H1 (cell line): ENCODE measurements at regions not wholly inside any gene's neighbourhood (a gene's known extent, or its start where the extent isn't known, plus 50 kb on each side); places are given as distances from the start of the nearest gene placed in this dataset.

Experiments
- CTCF ChIA-PET: fragments of 300-600 bp; sonication (Branson Sonifier 250); formaldehyde crosslinking; loops from one replicate; lab custom pipeline; 2021; ENCODE audit not compliant: partially characterized antibody; lab: Charles Lee
- POLR2A ChIA-PET: fragments of 300-600 bp; sonication (Branson Sonifier 250); formaldehyde crosslinking; loops from one replicate; lab custom pipeline; 2021; ENCODE audit warnings: inconsistent platforms; ENCODE audit not compliant: partially characterized antibody; lab: Charles Lee
- DNase-seq, 2 experiments: peaks; one replicate each; pipeline versions ENCODE4 v3.0.0 to v3.0.0-alpha.2; 2010 to 2022; ENCODE audit warnings: low spot score in 2 of 2, low read depth in 1 of 2, mixed read lengths in 1 of 2
- FAIRE-seq: peaks from 2 replicates; lab custom pipeline; 2011; peaks lifted over from hg19 to GRCh38; lab: Jason Lieb, UNC
- H2AFZ ChIP-seq: 2 replicates; pipeline ENCODE4 v1.8.1; 2012; ENCODE audit warnings: low read length, inconsistent platforms
- H2AK5ac ChIP-seq: 2 replicates; pipeline ENCODE4 v1.6.1; 2013; ENCODE audit warnings: low read depth, low read length
- H2BK120ac ChIP-seq: replicated peaks from 2 replicates; pipeline ENCODE3; 2013; ENCODE audit warnings: low read depth, low read length, inconsistent platforms
- H2BK12ac ChIP-seq: 2 replicates; pipeline ENCODE4 v1.6.1; 2013; ENCODE audit warnings: low read depth, low read length
- H2BK15ac ChIP-seq: 2 replicates; pipeline ENCODE4 v1.6.1; 2013; ENCODE audit warnings: low read length
- H2BK20ac ChIP-seq: 2 replicates; pipeline ENCODE4 v1.6.1; 2013; ENCODE audit warnings: low read length
- H2BK5ac ChIP-seq: 2 replicates; pipeline ENCODE4 v1.6.1; 2013; ENCODE audit warnings: low read depth, low read length
- H3K14ac ChIP-seq: 2 replicates; pipeline ENCODE4 v1.6.1; 2013; ENCODE audit warnings: inconsistent platforms; ENCODE audit not compliant: insufficient read length
- H3K18ac ChIP-seq: 2 replicates; pipeline ENCODE4 v1.6.1; 2013; ENCODE audit warnings: low read length; ENCODE audit errors: extremely low read depth
- H3K23ac ChIP-seq: 2 replicates; pipeline ENCODE4 v1.6.1; 2013; ENCODE audit warnings: inconsistent platforms; ENCODE audit not compliant: insufficient read length
- H3K23me2 ChIP-seq: 2 replicates; pipeline ENCODE4 v1.6.1; 2013; ENCODE audit warnings: low read depth, low read length
- H3K27ac ChIP-seq: 2 replicates; pipeline ENCODE4 v1.6.1; 2011; ENCODE audit warnings: low read depth, low read length, inconsistent platforms
- H3K27me3 ChIP-seq, 4 experiments: replicated peaks in 1 of 4; 1 replicate in 1 of 4; 2 replicates in 3 of 4; pipeline versions ENCODE4 v1.6.1 to v1.8.1; 2011 to 2013; ENCODE audit warnings: low read length in 3 of 4, mild to moderate bottlenecking in 3 of 4, inconsistent platforms in 2 of 4, mixed read lengths in 2 of 4, moderate library complexity in 1 of 4; ENCODE audit not compliant: control insufficient read depth in 3 of 4, insufficient read depth in 3 of 4; ENCODE audit errors: extremely low read depth in 1 of 4
- H3K36me3 ChIP-seq, 4 experiments: 2 replicates each; pipeline versions ENCODE4 v1.6.1 to v1.8.1; 2011 to 2013; ENCODE audit warnings: mild to moderate bottlenecking in 4 of 4, low read length in 3 of 4, moderate library complexity in 2 of 4, control low read depth in 1 of 4, inconsistent platforms in 1 of 4; ENCODE audit not compliant: insufficient read depth in 4 of 4, control insufficient read depth in 2 of 4
- H3K4ac ChIP-seq: replicated peaks from 2 replicates; pipeline ENCODE3; 2013; ENCODE audit warnings: low read length, low read depth, mixed read lengths, inconsistent platforms; ENCODE audit not compliant: insufficient read length
- H3K4me1 ChIP-seq, 4 experiments: replicated peaks in 1 of 4; 1 replicate in 1 of 4; 2 replicates in 3 of 4; pipeline versions ENCODE4 v1.6.1 to v1.8.1; 2011 to 2013; ENCODE audit warnings: low read length in 3 of 4, inconsistent platforms in 2 of 4, mixed read lengths in 1 of 4; ENCODE audit not compliant: insufficient read depth in 4 of 4, control insufficient read depth in 3 of 4
- H3K4me2 ChIP-seq, 2 experiments: 2 replicates each; pipeline versions ENCODE4 v1.6.1 to v1.8.1; 2011 to 2013; ENCODE audit warnings: low read depth in 2 of 2, low read length in 2 of 2, control low read depth in 1 of 2, inconsistent platforms in 1 of 2, mild to moderate bottlenecking in 1 of 2; ENCODE audit not compliant: insufficient read depth in 1 of 2
- H3K4me3 ChIP-seq, 4 experiments: fragments of 200-600, 300-600 bp in 1 of 4; sonication (generic), shearing (Covaris generic), sonication (Bioruptor Twin) in 1 of 4; 2 replicates each; pipeline versions ENCODE4 v1.5.1 to v1.8.1; 2011 to 2016; ENCODE audit warnings: low read length in 4 of 4, low read depth in 3 of 4, control low read depth in 2 of 4, inconsistent platforms in 2 of 4, mild to moderate bottlenecking in 2 of 4, mixed read lengths in 1 of 4, moderate library complexity in 1 of 4; ENCODE audit not compliant: insufficient read depth in 2 of 4; ENCODE audit errors: extremely low read depth in 1 of 4
- H3K56ac ChIP-seq: replicated peaks from 2 replicates; pipeline ENCODE3; 2013; ENCODE audit warnings: low read depth, mild to moderate bottlenecking, mixed read lengths, low read length, inconsistent platforms; ENCODE audit not compliant: insufficient read length
- H3K79me1 ChIP-seq: 2 replicates; pipeline ENCODE4 v1.6.1; 2013; ENCODE audit warnings: low read depth, low read length, control low read depth
- H3K79me2 ChIP-seq, 2 experiments: 2 replicates each; pipeline versions ENCODE4 v1.6.1 to v1.8.1; 2012 to 2013; ENCODE audit warnings: low read length in 2 of 2, mild to moderate bottlenecking in 2 of 2, inconsistent platforms in 1 of 2; ENCODE audit not compliant: insufficient read depth in 2 of 2, control insufficient read depth in 1 of 2
- H3K9ac ChIP-seq, 4 experiments: replicated peaks in 1 of 4; 1 replicate in 1 of 4; 2 replicates in 3 of 4; pipeline versions ENCODE4 v1.6.1 to v1.8.1; 2011 to 2013; ENCODE audit warnings: low read depth in 3 of 4, low read length in 3 of 4, control low read depth in 2 of 4, mild to moderate bottlenecking in 2 of 4, moderate library complexity in 2 of 4, inconsistent platforms in 1 of 4; ENCODE audit errors: extremely low read depth in 1 of 4
- H3K9me3 ChIP-seq, 2 experiments: 2 replicates each; pipeline versions ENCODE4 v1.6.1 to v1.8.1; 2012 to 2013; ENCODE audit warnings: mild to moderate bottlenecking in 2 of 2, moderate library complexity in 2 of 2, control low read depth in 1 of 2, inconsistent platforms in 1 of 2, low read depth in 1 of 2, low read length in 1 of 2, mixed read lengths in 1 of 2; ENCODE audit not compliant: insufficient read depth in 2 of 2
- H4K20me1 ChIP-seq, 2 experiments: replicated peaks in 1 of 2; 2 replicates each; pipeline versions ENCODE3 to v1.8.1; 2011 to 2013; ENCODE audit warnings: inconsistent platforms in 2 of 2, low read length in 2 of 2, mild to moderate bottlenecking in 1 of 2; ENCODE audit not compliant: insufficient read depth in 2 of 2, control insufficient read depth in 1 of 2
- H4K5ac ChIP-seq: 2 replicates; pipeline ENCODE4 v1.6.1; 2013; ENCODE audit warnings: low read length, low read depth, mixed read lengths, inconsistent platforms; ENCODE audit not compliant: insufficient read length
- H4K8ac ChIP-seq: 2 replicates; pipeline ENCODE4 v1.8.0; 2013; ENCODE audit warnings: mild to moderate bottlenecking, moderate library complexity, low read length, inconsistent platforms; ENCODE audit not compliant: insufficient read depth; ENCODE audit errors: extremely low read depth
- H4K91ac ChIP-seq: replicated peaks from 2 replicates; pipeline ENCODE3; 2013; ENCODE audit warnings: low read length, mixed read lengths, inconsistent platforms; ENCODE audit not compliant: insufficient read length
- BACH1 ChIP-seq: IDR thresholded peaks from 2 replicates; pipeline ENCODE4 v1.6.1; 2012; ENCODE audit warnings: low read length, improper control_type of control experiment
- CBX8 ChIP-seq: fragments of 300-800, 300-1000 bp; sonication (generic); IDR thresholded peaks from 2 replicates; pipeline ENCODE4 v1.7.1; 2016; ENCODE audit warnings: low read depth, low read length, borderline replicate concordance
- CEBPB ChIP-seq: IDR thresholded peaks from 2 replicates; pipeline ENCODE4 v1.6.1; 2012; ENCODE audit warnings: low read depth, low read length
- CHD1 ChIP-seq: IDR thresholded peaks from 2 replicates; pipeline ENCODE4 v1.6.1; 2012; ENCODE audit warnings: low read depth, low read length, improper control_type of control experiment
- CHD2 ChIP-seq: IDR thresholded peaks from 2 replicates; pipeline ENCODE4 v1.6.1; 2012; ENCODE audit warnings: low read length, improper control_type of control experiment
- E2F6 ChIP-seq: IDR thresholded peaks from 2 replicates; pipeline ENCODE4 v1.6.1; 2012; ENCODE audit warnings: inconsistent platforms
- EP300 ChIP-seq, 2 experiments: IDR thresholded peaks; 1 replicate in 1 of 2; 2 replicates in 1 of 2; pipeline ENCODE4 v1.6.1; 2011 to 2012; ENCODE audit warnings: low read depth in 2 of 2, low read length in 2 of 2, mild to moderate bottlenecking in 2 of 2, borderline replicate concordance in 1 of 2, inconsistent platforms in 1 of 2, moderate library complexity in 1 of 2
- GTF2F1 ChIP-seq: IDR thresholded peaks from 2 replicates; pipeline ENCODE4 v1.6.1; 2012; ENCODE audit warnings: low read depth, low read length, improper control_type of control experiment, borderline replicate concordance
- HDAC2 ChIP-seq, 2 experiments: fragments of 300-600 bp in 1 of 2; sonication (generic) in 1 of 2; IDR thresholded peaks; 2 replicates each; pipeline ENCODE4 v1.6.1; 2011 to 2012; ENCODE audit warnings: low read depth in 2 of 2, low read length in 2 of 2, mild to moderate bottlenecking in 2 of 2, moderate library complexity in 2 of 2, borderline replicate concordance in 1 of 2, inconsistent platforms in 1 of 2
- NRF1 ChIP-seq: IDR thresholded peaks from 2 replicates; pipeline ENCODE4 v1.6.1; 2011; ENCODE audit warnings: mild to moderate bottlenecking, low read depth, low read length, improper control_type of control experiment
- SIN3A ChIP-seq, 2 experiments: IDR thresholded peaks in 1 of 2; conservative IDR thresholded peaks in 1 of 2; 2 replicates each; pipeline ENCODE4 v1.6.1; 2011 to 2012; ENCODE audit warnings: low read length in 2 of 2, improper control_type of control experiment in 1 of 2, low read depth in 1 of 2, mild to moderate bottlenecking in 1 of 2
- SIX5 ChIP-seq: IDR thresholded peaks from 2 replicates; pipeline ENCODE4 v1.6.1; 2011; ENCODE audit warnings: mild to moderate bottlenecking, low read depth, low read length
- SP2 ChIP-seq: IDR thresholded peaks from 2 replicates; pipeline ENCODE4 v1.6.1; 2012; ENCODE audit warnings: mild to moderate bottlenecking, low read length, inconsistent platforms
- TAF7 ChIP-seq: optimal IDR thresholded peaks from 2 replicates; pipeline ENCODE3; 2011; ENCODE audit warnings: low read depth, mild to moderate bottlenecking, inconsistent platforms, low read length, moderate library complexity, borderline replicate concordance
- YY1 ChIP-seq: IDR thresholded peaks from 2 replicates; pipeline ENCODE4 v1.6.1; 2011; ENCODE audit warnings: low read depth, mild to moderate bottlenecking, low read length
- TF ChIP-seq, protein P1 (sequence below): IDR thresholded peaks from 2 replicates; pipeline ENCODE4 v1.6.1; 2012; ENCODE audit warnings: inconsistent platforms

- no peak for FAIRE-seq
- no peak overlapping the region for H4K8ac ChIP-seq
- no peaks in the 10 kb centered on the region for H3K4me1 ChIP-seq
- no peaks in the 10 kb centered on the region for H3K79me2 ChIP-seq
- H4K20me1 ChIP-seq = no peaks in the 10 kb centered on the region
- H3K4me3 ChIP-seq = no peak overlapping the region
- no peak overlapping the region for H2BK12ac ChIP-seq
- no peak overlapping the region for H3K4ac ChIP-seq
- H2AK5ac ChIP-seq = no peak overlapping the region
- H2AFZ ChIP-seq = no peak overlapping the region
- no peaks in the 10 kb centered on the region for H3K27me3 ChIP-seq
- H2BK15ac ChIP-seq = no peak overlapping the region
- no peak for DNase-seq
- no peak overlapping the region for H2BK20ac ChIP-seq
- H2BK5ac ChIP-seq = no peak overlapping the region
- ChIA-PET POLR2A (no interaction called here), CTCF (no interaction called here)
- no peak overlapping the region for H3K14ac ChIP-seq
- no peaks in the 10 kb centered on the region for H3K36me3 ChIP-seq
- no peak overlapping the region for H3K23ac ChIP-seq
- no peak overlapping the region for H4K91ac ChIP-seq
- no peak overlapping the region for H4K5ac ChIP-seq
- H3K23me2 ChIP-seq = no peaks in the 10 kb centered on the region
- H3K56ac ChIP-seq = no peak overlapping the region
- no peak overlapping the region for H3K18ac ChIP-seq
- no peak overlapping the region for H3K9ac ChIP-seq
- H3K27ac ChIP-seq = no peak overlapping the region
- H3K4me2 ChIP-seq = no peak overlapping the region
- H3K9me3 ChIP-seq = no peaks in the 10 kb centered on the region
- H3K79me1 ChIP-seq = no peaks in the 10 kb centered on the region
- H2BK120ac ChIP-seq = no peak overlapping the region
- no peak for TF ChIP-seq CHD1
- TF ChIP-seq YY1 = no peak
- no peak for TF ChIP-seq SIX5
- no peak for TF ChIP-seq EP300 (IDR thresholded peaks at IDR 0.05; ENCODE audit: borderline replicate concordance in 1 of 2, low read depth in 2 of 2, low read length in 2 of 2)
- TF ChIP-seq GTF2F1 = no peak
- TF ChIP-seq HDAC2 (IDR thresholded peaks at IDR 0.05; ENCODE audit: borderline replicate concordance in 1 of 2, low read depth in 2 of 2, low read length in 2 of 2) = no peak
- no peak for TF ChIP-seq BACH1
- TF ChIP-seq CBX8 = no peak
- no peak for TF ChIP-seq SIN3A (conservative IDR thresholded peaks at IDR 0.05 in 1 of 2, IDR thresholded peaks at IDR 0.05 in 1 of 2; ENCODE audit: low read depth in 1 of 2, low read length in 2 of 2)
- no peak for TF ChIP-seq CEBPB
- TF ChIP-seq NRF1 = no peak
- no peak for TF ChIP-seq E2F6
- TF ChIP-seq, protein P1, sequence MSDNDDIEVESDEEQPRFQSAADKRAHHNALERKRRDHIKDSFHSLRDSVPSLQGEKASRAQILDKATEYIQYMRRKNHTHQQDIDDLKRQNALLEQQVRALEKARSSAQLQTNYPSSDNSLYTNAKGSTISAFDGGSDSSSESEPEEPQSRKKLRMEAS = no peak
- no peak for TF ChIP-seq SP2
- no peak for TF ChIP-seq TAF7
- TF ChIP-seq CHD2 = no peak
Observed at GRCh38 chr7:137142376-137142775, 201.2 kb downstream of the PTN start.
